ENCODE measurements at regions not wholly inside any gene's neighbourhood (a gene's known extent, or its start where the extent isn't known, plus 50 kb on each side); places are given as distances from the start of the nearest gene placed in this dataset.

GRCh38 chr1:222107267-222107666, 365.4 kb upstream of the DUSP10 start:
- no peak for TF ChIP-seq POLR2A (IDR thresholded peaks at IDR 0.05)
- TF ChIP-seq, protein P1, sequence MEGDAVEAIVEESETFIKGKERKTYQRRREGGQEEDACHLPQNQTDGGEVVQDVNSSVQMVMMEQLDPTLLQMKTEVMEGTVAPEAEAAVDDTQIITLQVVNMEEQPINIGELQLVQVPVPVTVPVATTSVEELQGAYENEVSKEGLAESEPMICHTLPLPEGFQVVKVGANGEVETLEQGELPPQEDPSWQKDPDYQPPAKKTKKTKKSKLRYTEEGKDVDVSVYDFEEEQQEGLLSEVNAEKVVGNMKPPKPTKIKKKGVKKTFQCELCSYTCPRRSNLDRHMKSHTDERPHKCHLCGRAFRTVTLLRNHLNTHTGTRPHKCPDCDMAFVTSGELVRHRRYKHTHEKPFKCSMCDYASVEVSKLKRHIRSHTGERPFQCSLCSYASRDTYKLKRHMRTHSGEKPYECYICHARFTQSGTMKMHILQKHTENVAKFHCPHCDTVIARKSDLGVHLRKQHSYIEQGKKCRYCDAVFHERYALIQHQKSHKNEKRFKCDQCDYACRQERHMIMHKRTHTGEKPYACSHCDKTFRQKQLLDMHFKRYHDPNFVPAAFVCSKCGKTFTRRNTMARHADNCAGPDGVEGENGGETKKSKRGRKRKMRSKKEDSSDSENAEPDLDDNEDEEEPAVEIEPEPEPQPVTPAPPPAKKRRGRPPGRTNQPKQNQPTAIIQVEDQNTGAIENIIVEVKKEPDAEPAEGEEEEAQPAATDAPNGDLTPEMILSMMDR (IDR thresholded peaks at IDR 0.05 in 8 of 11, conservative IDR thresholded peaks at IDR 0.05 in 3 of 11), result no peak
